HG03095 (cell line): ENCODE measurements at regions not wholly inside any gene's neighbourhood (a gene's known extent, or its start where the extent isn't known, plus 50 kb on each side); places are given as distances from the start of the nearest gene placed in this dataset.

Experiments
- ATAC-seq: cut with Tn5 transposase; IDR thresholded peaks from one replicate; pipeline ENCODE4 v1.9.1; 2021; ENCODE audit warnings: moderate library complexity; ENCODE audit not compliant: unreplicated experiment

DNA sequence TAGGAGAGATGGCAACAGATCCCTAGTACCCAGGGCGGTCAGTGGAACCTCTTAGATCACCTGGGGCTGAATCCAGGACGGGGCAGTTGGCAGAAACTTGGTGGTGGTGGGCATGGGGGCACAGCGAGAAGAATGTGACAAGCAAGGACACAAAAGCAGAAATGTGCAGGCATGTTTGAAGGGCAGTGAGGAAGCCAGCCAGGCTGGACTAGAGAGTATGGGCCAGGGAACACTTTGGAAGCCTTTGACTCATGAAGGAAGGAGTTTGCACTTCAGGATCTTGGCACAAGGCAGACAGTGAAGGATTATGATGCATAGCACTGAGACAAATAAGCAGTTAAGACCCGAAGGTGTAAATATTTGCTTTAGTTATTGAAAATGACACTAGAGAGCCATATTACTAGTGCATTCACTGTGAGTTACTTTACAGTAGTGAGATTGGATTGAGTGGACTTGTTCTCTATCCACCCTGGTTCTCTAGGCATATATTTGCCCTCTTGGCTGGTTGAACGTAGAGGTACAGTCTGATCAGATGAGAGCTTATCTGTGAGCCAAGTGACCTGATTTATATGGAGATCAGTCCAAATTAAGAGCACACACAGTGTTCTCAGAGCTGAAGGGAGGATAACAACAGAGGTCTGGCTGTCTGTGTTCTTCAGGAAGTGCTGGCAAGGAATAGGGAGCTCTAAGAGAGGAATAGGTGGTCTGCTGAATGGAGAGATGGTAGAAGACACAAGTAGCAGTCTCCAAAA, 210.4 kb downstream of the SNX19 start:
- ATAC-seq = no peak

DNA sequence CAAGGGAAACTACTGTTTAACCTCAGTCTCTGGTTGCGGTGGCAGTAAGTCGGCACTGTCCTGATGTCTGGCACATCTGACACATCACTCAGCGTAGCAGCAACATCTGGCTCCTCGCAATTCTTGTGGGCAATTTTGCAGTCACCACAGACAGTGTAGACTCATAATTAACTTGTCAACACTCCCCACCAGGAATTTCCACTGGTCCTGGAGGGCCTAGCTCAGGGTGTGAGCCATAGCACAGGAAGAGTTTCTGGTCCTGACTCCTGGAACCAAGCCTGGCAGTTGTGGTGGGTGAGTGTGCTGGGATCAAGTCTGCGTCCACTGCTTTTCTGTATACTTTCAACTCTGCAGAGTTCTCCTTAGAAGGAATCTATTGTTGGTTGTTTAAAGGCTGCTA, 209.7 kb downstream of the SNX19 start:
- no peak for ATAC-seq

GRCh38 chr11:130707217-130707616, 209.1 kb downstream of the SNX19 start:
- ATAC-seq = no peak

DNA sequence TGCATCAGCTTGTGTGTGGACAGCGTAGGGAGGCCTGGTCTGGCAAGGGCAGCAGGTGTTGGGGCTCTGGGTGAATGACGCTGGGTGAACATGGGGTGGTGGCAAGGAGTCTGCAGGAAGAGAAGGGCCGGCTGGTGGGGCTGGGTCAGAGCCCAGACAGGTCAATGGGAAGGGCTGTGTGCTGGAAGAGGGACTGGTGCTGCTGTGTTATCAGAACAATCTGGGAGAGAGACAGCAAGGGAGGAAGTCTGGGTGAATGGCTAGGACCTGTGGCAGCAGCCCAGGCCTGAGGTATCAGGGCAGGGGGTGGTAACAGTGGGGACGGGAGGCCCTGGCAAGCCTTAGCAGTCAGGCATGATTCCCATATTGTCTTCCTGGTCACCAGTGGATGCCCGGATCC, 206.7 kb downstream of the SNX19 start:
- no peak for ATAC-seq

DNA sequence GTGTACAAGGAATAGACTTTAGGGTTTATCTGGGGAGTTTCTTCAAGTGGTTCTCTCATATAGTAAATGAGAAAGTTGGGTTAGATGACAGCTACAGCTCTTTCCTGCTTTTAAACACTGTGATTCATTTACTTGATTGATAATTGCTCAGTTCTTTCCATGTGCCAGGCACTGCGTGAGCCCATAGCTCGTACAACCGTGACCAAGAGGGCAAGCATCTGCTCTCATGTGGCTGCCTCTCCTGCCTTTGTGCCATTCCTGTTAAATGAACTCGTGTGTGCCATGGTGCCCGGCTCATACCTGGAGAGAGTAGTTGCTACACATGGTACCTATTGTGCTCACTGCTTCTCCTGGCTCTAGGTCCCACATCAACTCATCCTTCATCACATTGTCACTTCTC, 206.3 kb downstream of the SNX19 start:
- no peak for ATAC-seq

- no peak for ATAC-seq
These were observed 205.7 kb downstream of the SNX19 start for GRCh38 chr11:130710497-130711012.

DNA sequence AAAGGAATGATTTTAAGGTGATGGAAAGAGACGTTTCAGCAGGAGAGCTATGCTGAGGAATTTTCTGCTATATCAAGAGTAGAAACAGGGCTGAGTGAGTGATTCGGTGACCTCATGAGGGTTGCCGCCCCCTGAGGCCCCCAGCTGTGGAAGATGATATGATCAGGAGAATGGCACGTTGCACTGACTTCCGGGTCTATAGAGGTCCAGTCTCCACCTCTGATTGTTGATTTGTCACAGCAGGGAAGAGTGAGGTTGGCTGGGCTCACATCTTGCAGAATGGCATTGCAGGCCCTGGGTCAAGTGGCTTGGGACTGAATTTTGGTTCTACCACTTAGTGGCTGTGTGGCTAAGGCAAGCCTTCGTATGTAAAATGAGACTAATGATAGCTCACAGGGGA, 205.1 kb downstream of the SNX19 start:
- ATAC-seq = no peak

GRCh38 chr11:130712480-130712879, 203.8 kb downstream of the SNX19 start:
- no peak for ATAC-seq

GRCh38 chr11:130715085-130715876, 201.0 kb downstream of the SNX19 start:
- no peak for ATAC-seq

DNA sequence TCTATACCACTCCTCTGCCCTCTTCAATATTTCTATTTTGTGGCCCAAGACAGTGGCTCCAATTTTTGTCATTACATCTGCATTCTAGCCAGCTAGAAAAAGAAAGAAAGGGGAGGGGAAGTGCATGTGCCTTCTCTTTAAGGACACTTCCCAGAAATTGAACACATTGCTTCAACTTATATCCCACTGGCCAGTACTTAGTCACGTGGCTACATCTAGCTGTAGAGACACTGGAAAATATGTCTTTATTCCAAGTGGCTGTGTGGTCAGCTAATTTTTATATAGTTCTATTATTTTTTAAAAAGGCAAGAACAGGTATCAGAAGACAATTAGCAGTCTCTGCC, 200.4 kb downstream of the SNX19 start:
- no peak for ATAC-seq

- no peak for ATAC-seq
These were observed 198.2 kb downstream of the SNX19 start for GRCh38 chr11:130718120-130718519.

DNA sequence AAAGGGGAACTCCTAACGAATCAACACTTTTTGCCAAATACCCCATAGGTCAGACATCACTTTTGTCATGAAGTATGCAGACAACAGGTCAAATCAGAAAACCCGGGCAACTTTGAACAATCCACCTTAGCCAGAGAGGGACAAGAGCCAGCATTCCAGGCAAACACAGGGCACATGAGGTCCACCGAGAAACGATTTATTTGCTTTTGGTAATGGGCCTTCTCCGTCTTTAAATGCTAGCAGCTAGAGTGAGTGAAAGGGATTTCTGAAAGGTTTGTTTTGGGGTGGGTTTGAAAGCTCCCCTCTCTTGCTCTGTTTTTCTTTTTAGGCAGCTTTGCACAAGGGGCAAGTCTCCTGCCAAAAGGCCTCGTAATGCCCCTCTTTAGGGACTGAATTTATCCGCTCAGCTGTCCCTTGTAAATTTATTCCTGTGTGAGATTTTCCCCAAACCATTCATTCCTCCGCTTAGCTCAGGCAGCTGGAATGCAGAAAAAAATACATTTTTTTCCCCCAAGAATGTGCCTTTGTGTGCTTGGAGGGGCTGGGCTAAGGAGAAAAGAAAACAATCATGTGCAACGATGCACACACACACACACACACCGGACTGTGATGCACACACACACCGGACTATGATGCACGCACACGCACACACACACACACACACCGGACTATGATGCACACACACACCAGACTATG, 196.9 kb downstream of the SNX19 start:
- ATAC-seq = no peak

GRCh38 chr11:130720232-130721022, 195.9 kb downstream of the SNX19 start:
- no peak for ATAC-seq

GRCh38 chr11:130721023-130721681, 195.1 kb downstream of the SNX19 start:
- no peak for ATAC-seq

- ATAC-seq = no peak
These were observed 194.5 kb downstream of the SNX19 start for GRCh38 chr11:130721736-130722135.

DNA sequence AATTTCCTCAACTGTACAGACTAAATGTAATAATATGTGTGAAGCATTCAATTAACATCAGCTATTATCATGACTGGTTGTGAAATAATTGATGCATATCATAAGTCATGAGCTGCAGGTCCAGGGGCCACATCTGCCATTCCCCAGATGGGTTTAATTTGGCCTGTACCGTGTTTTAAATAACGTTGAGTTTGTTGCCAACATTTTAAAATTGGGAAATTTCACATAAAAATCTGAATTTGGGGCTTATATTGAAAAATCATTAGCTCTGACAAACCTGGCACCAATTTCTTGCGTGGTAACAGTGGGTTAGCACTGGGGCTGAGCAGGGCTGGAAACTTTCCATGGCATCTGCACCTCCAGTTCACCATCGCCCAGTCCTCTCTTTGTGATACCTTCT, 193.9 kb downstream of the SNX19 start:
- no peak for ATAC-seq

DNA sequence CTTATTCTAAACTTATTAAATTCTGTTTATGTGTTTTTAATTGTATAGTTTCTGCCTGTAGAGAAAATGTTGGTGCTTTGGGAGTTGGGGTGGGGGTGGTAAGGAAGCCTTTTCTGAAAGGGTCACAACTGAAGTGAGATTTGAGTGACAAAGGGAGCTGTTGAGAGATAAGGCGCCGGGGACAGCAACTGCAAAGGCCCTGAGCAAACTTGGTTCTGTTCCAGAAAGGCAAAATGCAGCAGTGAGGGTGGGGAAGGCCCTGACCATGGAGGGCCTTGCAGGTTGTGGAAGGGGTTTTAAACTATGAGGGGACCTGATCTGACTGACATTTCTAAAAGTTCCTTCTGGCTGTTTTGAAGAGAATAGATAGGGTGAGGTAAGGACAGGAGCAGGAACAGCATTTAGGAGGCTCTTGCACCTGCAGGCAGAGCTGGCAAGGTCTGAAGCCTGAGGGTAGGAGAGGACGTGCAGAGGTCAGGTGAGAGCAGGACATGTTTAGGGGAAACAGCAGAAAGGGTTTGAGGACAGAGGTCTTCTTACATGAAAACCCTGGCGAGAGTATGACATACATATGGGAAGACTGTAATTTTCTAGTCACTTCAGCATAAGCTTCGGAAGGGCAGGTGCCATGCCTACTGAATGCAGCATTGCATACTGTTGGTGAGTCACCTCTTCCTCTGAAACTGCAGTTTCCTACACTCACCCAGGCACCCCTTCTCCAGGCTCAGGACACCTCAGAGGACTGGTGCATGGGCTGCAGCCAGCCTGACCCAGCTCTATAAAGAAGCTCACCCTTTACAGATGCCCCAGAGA, 190.7 kb downstream of the SNX19 start:
- no peak for ATAC-seq

DNA sequence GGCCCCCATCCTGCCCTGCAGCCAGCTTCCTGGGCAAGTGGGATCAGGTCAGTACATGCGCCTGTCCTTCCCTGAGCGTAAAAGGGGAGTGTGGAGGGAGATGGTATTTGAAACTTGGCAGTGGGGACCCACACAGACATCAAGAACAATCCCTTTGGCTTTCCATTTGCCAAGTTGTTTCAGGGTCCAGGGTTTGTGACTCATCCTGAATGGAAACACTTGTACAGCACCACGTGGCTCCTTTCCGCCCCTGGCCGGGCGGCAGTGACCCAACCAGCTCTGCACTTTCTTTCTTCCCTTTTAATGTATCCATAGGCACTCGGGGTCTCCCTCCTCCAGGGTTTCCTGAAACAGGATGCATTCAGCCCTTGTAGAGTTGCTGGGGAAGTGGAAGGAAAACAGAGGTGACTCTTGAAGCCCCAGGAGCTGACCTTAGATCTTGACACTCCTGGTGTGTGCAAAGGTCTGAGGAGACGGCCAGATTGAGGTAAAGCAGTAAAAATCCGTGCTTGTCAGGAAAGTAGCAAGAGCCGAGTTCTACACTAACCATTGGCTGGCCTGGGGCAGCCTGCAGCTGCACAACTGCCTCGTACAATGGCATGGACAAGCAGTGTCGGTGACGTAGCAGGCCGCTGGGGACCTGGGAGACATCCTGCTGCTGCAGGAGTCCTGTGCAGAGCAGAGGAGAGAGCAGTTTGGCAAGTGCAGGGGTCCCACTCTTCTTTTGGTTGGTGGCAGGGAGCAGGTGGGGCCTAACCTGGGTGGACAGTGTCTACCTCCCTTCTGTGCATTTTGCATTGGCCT, 189.8 kb downstream of the SNX19 start:
- no peak for ATAC-seq
